HEK293T (cell line): ENCODE measurements at regions not wholly inside any gene's neighbourhood (a gene's known extent, or its start where the extent isn't known, plus 50 kb on each side); places are given as distances from the start of the nearest gene placed in this dataset.

Experiments
- BHLHE40 ChIP-seq: fragments of 450-650 bp; IDR thresholded peaks from 2 replicates; pipeline ENCODE4 v1.6.1; 2016; ENCODE audit warnings: mild to moderate bottlenecking, moderate library complexity, borderline replicate concordance
- CTBP1 ChIP-seq: fragments of 450-650 bp; IDR thresholded peaks from 2 replicates; pipeline ENCODE4 v1.6.1; 2016; ENCODE audit warnings: borderline replicate concordance
- FOXA1 ChIP-seq: fragments of 450-650 bp; IDR thresholded peaks from 2 replicates; pipeline ENCODE4 v1.6.1; 2016; ENCODE audit warnings: mild to moderate bottlenecking
- LEF1 ChIP-seq: fragments of 450-650 bp; IDR thresholded peaks from 2 replicates; pipeline ENCODE4 v1.6.1; 2017; ENCODE audit warnings: mild to moderate bottlenecking, borderline replicate concordance
- SUZ12 ChIP-seq: fragments of 450-650 bp; IDR thresholded peaks from 2 replicates; pipeline ENCODE4 v1.6.1; 2016; ENCODE audit warnings: mild to moderate bottlenecking
- TARDBP ChIP-seq: fragments of 450-650 bp; IDR thresholded peaks from 2 replicates; pipeline ENCODE4 v1.6.1; 2016

GRCh38 chr18:44597797-44598196 is 82.9 kb upstream of the SETBP1 start:
- TF ChIP-seq FOXA1 (no peak), TARDBP (no peak), BHLHE40 (no peak), SUZ12 (no peak), CTBP1 (no peak), LEF1 (no peak)
